ENCODE measurements at regions not wholly inside any gene's neighbourhood (a gene's known extent, or its start where the extent isn't known, plus 50 kb on each side); places are given as distances from the start of the nearest gene placed in this dataset.
"Not testable (repeated sequence)": the region's sequence is repeated elsewhere in the genome, so short reads cannot be mapped to it uniquely, and the experiment has no call there.

- Mint-ChIP-seq H3K36me3 (ENCODE audit: insufficient read depth) (no peaks in the 10 kb centered on the region), H3K4me3 (ENCODE audit: low read depth) (no peak overlapping the region), H3K27me3 (no peaks in the 10 kb centered on the region), H3K4me1 (ENCODE audit: low read depth) (peaks cover 24% of the 10 kb centered on the region), H3K9me3 (ENCODE audit: low read depth) (no peaks in the 10 kb centered on the region), H3K27ac (no peak overlapping the region)
- TF ChIP-seq CTCF (IDR thresholded peaks at IDR 0.05; ENCODE audit: unreplicated experiment) = no peak
- no peak for DNase-seq (ENCODE audit: low spot score, unreplicated experiment)
Observed at GRCh38 chr4:155039162-155039561, 169.3 kb upstream of the NPY2R start.

DNA sequence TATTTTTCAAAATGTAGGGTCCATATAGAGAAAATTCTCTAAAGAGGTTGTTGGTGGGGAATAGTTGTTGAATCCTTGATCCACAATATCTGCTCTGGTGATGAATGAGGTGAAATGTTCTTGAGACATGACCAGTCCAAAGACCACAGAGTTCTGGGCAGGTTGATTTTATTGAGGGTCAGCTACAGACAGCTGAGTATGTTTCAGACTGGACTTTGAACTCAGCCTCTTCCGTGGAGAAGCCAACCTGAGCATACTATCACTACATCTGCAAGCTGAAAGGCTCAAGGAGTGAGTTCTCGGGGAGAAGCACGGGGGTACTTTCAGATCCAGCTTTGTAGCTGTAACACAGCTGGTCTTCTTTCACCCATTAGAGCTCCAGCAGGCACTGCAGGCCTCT lies 168.4 kb upstream of the NPY2R start:
- peaks cover 24% of the 10 kb centered on the region for H3K4me1 Mint-ChIP-seq (ENCODE audit: low read depth)
- DNase-seq (ENCODE audit: low spot score, unreplicated experiment) = no peak
- no peak for TF ChIP-seq CTCF (IDR thresholded peaks at IDR 0.05; ENCODE audit: unreplicated experiment)
- H3K4me3 Mint-ChIP-seq (ENCODE audit: low read depth) = no peak overlapping the region
- H3K36me3 Mint-ChIP-seq (ENCODE audit: insufficient read depth) = no peaks in the 10 kb centered on the region
- H3K27ac Mint-ChIP-seq = no peak overlapping the region
- H3K9me3 Mint-ChIP-seq (ENCODE audit: low read depth) = no peaks in the 10 kb centered on the region
- H3K27me3 Mint-ChIP-seq = no peaks in the 10 kb centered on the region

DNA sequence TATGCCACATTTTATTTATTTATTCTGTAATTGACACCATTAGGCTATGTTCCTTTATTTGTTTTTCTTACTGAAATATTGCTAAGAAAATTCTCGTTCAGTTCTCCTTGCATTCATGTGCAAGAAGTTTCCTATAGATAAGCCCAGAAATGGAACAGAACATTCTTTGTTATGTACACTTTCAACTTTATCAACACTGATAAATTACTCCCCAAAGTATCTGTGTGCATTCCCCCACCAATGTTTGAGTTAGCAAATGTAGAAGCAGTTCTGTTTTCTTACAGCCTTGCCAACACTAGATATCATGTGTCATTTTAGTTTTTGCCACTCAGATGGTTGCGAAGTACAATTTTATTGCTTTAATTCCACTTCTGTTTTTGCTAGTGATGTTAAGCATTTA lies 166.4 kb upstream of the NPY2R start:
- no peak for TF ChIP-seq CTCF (IDR thresholded peaks at IDR 0.05; ENCODE audit: unreplicated experiment)
- no peaks in the 10 kb centered on the region for H3K27me3 Mint-ChIP-seq
- no peak overlapping the region for H3K27ac Mint-ChIP-seq
- no peak for DNase-seq (ENCODE audit: low spot score, unreplicated experiment)
- H3K36me3 Mint-ChIP-seq (ENCODE audit: insufficient read depth) = no peaks in the 10 kb centered on the region
- H3K4me3 Mint-ChIP-seq (ENCODE audit: low read depth) = no peak overlapping the region
- no peaks in the 10 kb centered on the region for H3K9me3 Mint-ChIP-seq (ENCODE audit: low read depth)
- peaks cover 24% of the 10 kb centered on the region for H3K4me1 Mint-ChIP-seq (ENCODE audit: low read depth)

GRCh38 chr4:155044251-155044650 lies 164.2 kb upstream of the NPY2R start:
- peaks cover 24% of the 10 kb centered on the region for H3K4me1 Mint-ChIP-seq (ENCODE audit: low read depth)
- H3K27ac Mint-ChIP-seq; H3K4me3 Mint-ChIP-seq (ENCODE audit: low read depth); H3K36me3 Mint-ChIP-seq (ENCODE audit: insufficient read depth); DNase-seq (ENCODE audit: low spot score, unreplicated experiment); H3K27me3 Mint-ChIP-seq; H3K9me3 Mint-ChIP-seq (ENCODE audit: low read depth): not testable (repeated sequence)

DNA sequence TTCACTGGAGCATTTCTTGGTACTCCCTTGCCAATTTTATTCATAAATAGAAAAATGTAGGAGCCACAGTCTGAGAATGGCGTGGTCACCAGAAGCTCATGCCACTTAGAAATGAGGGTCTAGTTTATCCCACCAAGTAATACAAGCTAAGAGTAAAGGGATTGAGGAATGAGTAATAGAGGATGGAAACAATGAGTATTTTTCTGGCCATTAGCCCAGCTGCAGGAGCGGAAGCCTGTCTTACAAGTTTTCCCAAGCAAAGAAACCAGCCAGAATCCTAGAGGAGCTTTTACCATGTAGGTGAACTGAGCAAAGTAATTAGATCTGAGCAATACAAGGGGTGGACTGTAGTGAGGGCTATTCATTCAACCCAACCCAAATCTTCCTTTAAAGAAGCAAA lies 160.7 kb upstream of the NPY2R start:
- no peak for TF ChIP-seq CTCF (IDR thresholded peaks at IDR 0.05; ENCODE audit: unreplicated experiment)
- H3K27me3 Mint-ChIP-seq = no peaks in the 10 kb centered on the region
- H3K9me3 Mint-ChIP-seq (ENCODE audit: low read depth) = peaks cover 10% of the 10 kb centered on the region

GRCh38 chr4:155054042-155054441 lies 154.4 kb upstream of the NPY2R start:
- H3K36me3 Mint-ChIP-seq (ENCODE audit: insufficient read depth); H3K27ac Mint-ChIP-seq; H3K4me1 Mint-ChIP-seq (ENCODE audit: low read depth); DNase-seq (ENCODE audit: low spot score, unreplicated experiment); H3K4me3 Mint-ChIP-seq (ENCODE audit: low read depth); H3K9me3 Mint-ChIP-seq (ENCODE audit: low read depth); H3K27me3 Mint-ChIP-seq: not testable (repeated sequence)

More for the DNA sequence above, 160.7 kb upstream of the NPY2R start:
- no peak overlapping the region for H3K4me3 Mint-ChIP-seq (ENCODE audit: low read depth)
- no peaks in the 10 kb centered on the region for H3K36me3 Mint-ChIP-seq (ENCODE audit: insufficient read depth)
- H3K27ac Mint-ChIP-seq = no peak overlapping the region
- DNase-seq (ENCODE audit: low spot score, unreplicated experiment) = no peak
- H3K4me1 Mint-ChIP-seq (ENCODE audit: low read depth) = peaks cover 5% of the 10 kb centered on the region

All from progenitor cell of endocrine pancreas (in vitro differentiated cells).